ENCODE measurements at regions not wholly inside any gene's neighbourhood (a gene's known extent, or its start where the extent isn't known, plus 50 kb on each side); places are given as distances from the start of the nearest gene placed in this dataset.

DNA sequence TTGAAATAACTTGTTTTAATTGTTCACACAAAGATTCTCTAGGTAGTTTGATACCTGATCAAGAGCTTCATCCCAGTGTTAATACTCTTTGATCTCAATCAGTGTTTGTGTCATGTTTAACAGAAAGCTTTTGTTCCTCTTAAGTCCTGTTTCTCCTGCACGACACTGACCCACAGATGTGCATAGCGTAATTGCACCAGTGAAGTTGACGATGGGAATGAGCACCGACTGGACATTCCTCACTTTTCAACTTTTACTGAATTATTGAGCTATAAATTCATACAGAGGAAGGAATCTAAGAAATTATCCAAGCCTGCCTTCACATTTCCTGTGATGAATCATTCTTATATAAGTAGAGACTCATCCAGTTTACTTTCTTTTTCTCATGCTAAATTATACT is 878.7 kb upstream of the TENM3 start:
- Histone ChIP-seq H3K4me1 (ENCODE audit: insufficient read depth, low read length) (peaks cover 3% of the 10 kb centered on the region; the same call in 1 of the 2 replicates), H3K36me3 (ENCODE audit: insufficient read depth, low read length) (no peaks in the 10 kb centered on the region), H3K9ac (ENCODE audit: low read depth, low read length) (no peak overlapping the region), H3K4me3 (ENCODE audit: low read length) (no peak overlapping the region), H3K9me3 (ENCODE audit: insufficient read depth, low read depth, low read length) (no peaks in the 10 kb centered on the region), H3K27me3 (ENCODE audit: insufficient read depth, low read length) (no peaks in the 10 kb centered on the region), H3K27ac (ENCODE audit: low read depth, low read length) (no peak overlapping the region)
- 96% methylated on average over 4 of the region's 4 CpGs for WGBS

DNA sequence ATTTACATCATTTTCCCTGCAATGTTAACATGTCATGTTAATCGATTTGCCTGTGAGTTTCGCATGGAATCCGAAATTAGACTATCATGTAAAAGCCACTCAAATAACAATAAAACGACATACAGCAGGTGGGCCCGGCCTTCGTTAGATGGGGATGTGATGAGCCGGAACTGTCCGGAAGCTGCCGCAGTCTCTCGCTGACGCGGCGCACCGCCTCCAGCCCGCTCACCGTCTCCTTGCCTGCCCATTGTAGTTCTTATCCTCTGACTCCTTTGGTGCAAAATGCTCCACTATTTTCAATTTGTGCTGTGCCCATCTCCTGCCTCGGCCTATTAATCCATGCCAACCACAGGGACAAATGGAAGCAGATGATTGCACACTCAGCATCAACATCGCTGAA is 877.5 kb upstream of the TENM3 start:
- Histone ChIP-seq H3K27me3 (ENCODE audit: insufficient read depth, low read length) (no peaks in the 10 kb centered on the region), H3K36me3 (ENCODE audit: insufficient read depth, low read length) (no peaks in the 10 kb centered on the region), H3K9me3 (ENCODE audit: insufficient read depth, low read depth, low read length) (no peaks in the 10 kb centered on the region), H3K27ac (ENCODE audit: low read depth, low read length) (no peak overlapping the region), H3K4me3 (ENCODE audit: low read length) (no peak overlapping the region), H3K9ac (ENCODE audit: low read depth, low read length) (no peak overlapping the region), H3K4me1 (ENCODE audit: insufficient read depth, low read length) (peaks cover 3% of the 10 kb centered on the region; the same call in 1 of the 2 replicates)
- 97% methylated on average over 18 of the region's 18 CpGs for WGBS

- no peak overlapping the region for H3K4me3 ChIP-seq (ENCODE audit: low read length)
- no peak overlapping the region for H3K9ac ChIP-seq (ENCODE audit: low read depth, low read length)
- no peaks in the 10 kb centered on the region for H3K36me3 ChIP-seq (ENCODE audit: insufficient read depth, low read length)
- no peaks in the 10 kb centered on the region for H3K9me3 ChIP-seq (ENCODE audit: insufficient read depth, low read depth, low read length)
- H3K27me3 ChIP-seq (ENCODE audit: insufficient read depth, low read length) = no peaks in the 10 kb centered on the region
- WGBS = 70% methylated on average over 3 of the region's 3 CpGs
- peaks cover 11% of the 10 kb centered on the region; the same call in 1 of the 2 replicates for H3K4me1 ChIP-seq (ENCODE audit: insufficient read depth, low read length)
- H3K27ac ChIP-seq (ENCODE audit: low read depth, low read length) = no peak overlapping the region
Observed at GRCh38 chr4:181372014-181372413, 871.2 kb upstream of the TENM3 start.

- H3K27ac ChIP-seq (ENCODE audit: low read depth, low read length) = no peak overlapping the region
- H3K4me3 ChIP-seq (ENCODE audit: low read length) = no peak overlapping the region
Observed at GRCh38 chr4:181376058-181376457, 867.1 kb upstream of the TENM3 start.

GRCh38 chr4:181388061-181388460 is 855.1 kb upstream of the TENM3 start:
- no peaks in the 10 kb centered on the region for H3K36me3 ChIP-seq (ENCODE audit: insufficient read depth, low read length)
- H3K27me3 ChIP-seq (ENCODE audit: insufficient read depth, low read length) = no peaks in the 10 kb centered on the region
- H3K4me1 ChIP-seq (ENCODE audit: insufficient read depth, low read length) = no peaks in the 10 kb centered on the region
- H3K9me3 ChIP-seq (ENCODE audit: insufficient read depth, low read depth, low read length) = no peaks in the 10 kb centered on the region
- H3K4me3 ChIP-seq (ENCODE audit: low read length) = no peak overlapping the region
- H3K9ac ChIP-seq (ENCODE audit: low read depth, low read length) = no peak overlapping the region
- WGBS = no CpG with 5 or more reads among the region's 1 CpG
- H3K27ac ChIP-seq (ENCODE audit: low read depth, low read length) = no peak overlapping the region

More at GRCh38 chr4:181376058-181376457, 867.1 kb upstream of the TENM3 start:
- H3K9me3 ChIP-seq (ENCODE audit: insufficient read depth, low read depth, low read length) = 0 out of 2 replicates have a peak, but pooled peaks cover 2% of the 10 kb centered on the region
- H3K36me3 ChIP-seq (ENCODE audit: insufficient read depth, low read length) = no peaks in the 10 kb centered on the region
- H3K9ac ChIP-seq (ENCODE audit: low read depth, low read length) = no peak overlapping the region
- H3K27me3 ChIP-seq (ENCODE audit: insufficient read depth, low read length) = no peaks in the 10 kb centered on the region
- H3K4me1 ChIP-seq (ENCODE audit: insufficient read depth, low read length) = peaks cover 11% of the 10 kb centered on the region; the same call in 1 of the 2 replicates
- WGBS = 76% methylated on average over 7 of the region's 8 CpGs

DNA sequence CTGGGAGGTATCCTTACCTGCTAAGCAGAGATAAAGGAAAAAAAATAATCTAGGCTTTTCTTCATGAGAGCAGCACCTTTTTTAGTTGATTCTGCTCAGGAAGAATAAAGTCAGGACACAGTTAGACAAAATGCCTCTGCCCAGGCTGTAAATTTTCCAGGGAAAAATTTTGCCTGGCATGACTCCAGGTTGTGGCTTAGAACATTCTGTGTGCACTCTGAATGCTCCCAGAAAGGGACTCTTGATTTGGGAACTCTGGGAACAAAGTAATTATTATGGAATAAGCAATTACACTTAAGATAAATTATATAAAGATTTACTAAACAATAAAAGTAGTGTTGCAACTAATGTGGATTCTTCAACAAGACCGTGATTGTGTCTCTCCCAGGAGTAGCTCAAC is 826.2 kb upstream of the TENM3 start:
- Histone ChIP-seq H3K4me1 (ENCODE audit: insufficient read depth, low read length) (peaks cover 5% of the 10 kb centered on the region; the same call in 1 of the 2 replicates), H3K9ac (ENCODE audit: low read depth, low read length) (no peak overlapping the region), H3K27ac (ENCODE audit: low read depth, low read length) (no peak overlapping the region), H3K4me3 (ENCODE audit: low read length) (no peak overlapping the region), H3K9me3 (ENCODE audit: insufficient read depth, low read depth, low read length) (no peaks in the 10 kb centered on the region; the same call in 1 of the 2 replicates), H3K36me3 (ENCODE audit: insufficient read depth, low read length) (no peaks in the 10 kb centered on the region), H3K27me3 (ENCODE audit: insufficient read depth, low read length) (no peaks in the 10 kb centered on the region)
- 94% methylated on average over 1 of the region's 1 CpG for WGBS

GRCh38 chr4:181418496-181418895 is 824.7 kb upstream of the TENM3 start:
- Histone ChIP-seq H3K27me3 (ENCODE audit: insufficient read depth, low read length) (no peaks in the 10 kb centered on the region), H3K36me3 (ENCODE audit: insufficient read depth, low read length) (no peaks in the 10 kb centered on the region), H3K4me3 (ENCODE audit: low read length) (no peak overlapping the region), H3K9ac (ENCODE audit: low read depth, low read length) (no peak overlapping the region), H3K27ac (ENCODE audit: low read depth, low read length) (no peak overlapping the region), H3K4me1 (ENCODE audit: insufficient read depth, low read length) (peaks cover 5% of the 10 kb centered on the region; the same call in 1 of the 2 replicates), H3K9me3 (ENCODE audit: insufficient read depth, low read depth, low read length) (no peaks in the 10 kb centered on the region; the same call in 1 of the 2 replicates)
- 92% methylated on average over 8 of the region's 8 CpGs for WGBS

- Histone ChIP-seq H3K27ac (ENCODE audit: low read depth, low read length) (no peak overlapping the region), H3K27me3 (ENCODE audit: insufficient read depth, low read length) (no peaks in the 10 kb centered on the region), H3K9ac (ENCODE audit: low read depth, low read length) (no peak overlapping the region), H3K36me3 (ENCODE audit: insufficient read depth, low read length) (no peaks in the 10 kb centered on the region), H3K9me3 (ENCODE audit: insufficient read depth, low read depth, low read length) (no peaks in the 10 kb centered on the region), H3K4me1 (ENCODE audit: insufficient read depth, low read length) (no peaks in the 10 kb centered on the region), H3K4me3 (ENCODE audit: low read length) (no peak overlapping the region)
- WGBS = 95% methylated on average over 2 of the region's 2 CpGs
Observed at GRCh38 chr4:181420950-181421349, 822.3 kb upstream of the TENM3 start.

DNA sequence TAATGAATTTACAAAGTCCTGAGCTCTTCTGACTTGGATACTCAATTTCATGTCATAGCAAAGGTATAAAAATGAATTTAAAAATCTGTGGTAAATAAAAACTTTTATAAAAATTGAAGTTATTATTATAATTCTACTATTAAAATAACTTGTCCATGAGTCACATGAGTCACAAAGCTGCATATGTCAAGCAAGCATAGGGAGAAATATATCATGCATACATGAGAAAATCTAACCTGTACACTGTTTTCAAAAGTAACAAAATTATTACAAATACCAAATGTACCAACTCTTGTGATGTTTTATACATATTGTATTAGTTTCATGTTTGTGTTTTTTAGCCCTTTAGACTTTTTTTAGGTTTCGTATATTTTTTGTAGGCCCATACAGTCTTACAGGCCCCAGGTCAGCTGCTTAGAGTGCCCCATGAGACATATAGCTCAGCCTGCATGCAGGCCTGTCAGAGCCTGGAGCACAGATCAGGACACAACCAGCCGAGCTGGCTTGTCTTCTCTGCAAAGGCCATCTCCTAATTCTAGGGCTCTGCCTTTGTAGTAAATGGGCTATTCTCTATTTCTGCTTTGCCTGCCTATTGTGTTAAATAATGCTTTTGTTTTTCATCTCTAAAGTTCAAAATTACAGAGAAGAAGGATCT is 818.7 kb upstream of the TENM3 start:
- Histone ChIP-seq H3K4me3 (ENCODE audit: low read length) (no peak overlapping the region), H3K9me3 (ENCODE audit: insufficient read depth, low read depth, low read length) (no peaks in the 10 kb centered on the region), H3K9ac (ENCODE audit: low read depth, low read length) (no peak overlapping the region), H3K27ac (ENCODE audit: low read depth, low read length) (no peak overlapping the region), H3K4me1 (ENCODE audit: insufficient read depth, low read length) (no peaks in the 10 kb centered on the region), H3K27me3 (ENCODE audit: insufficient read depth, low read length) (no peaks in the 10 kb centered on the region), H3K36me3 (ENCODE audit: insufficient read depth, low read length) (no peaks in the 10 kb centered on the region)
- 93% methylated on average over 2 of the region's 2 CpGs for WGBS

DNA sequence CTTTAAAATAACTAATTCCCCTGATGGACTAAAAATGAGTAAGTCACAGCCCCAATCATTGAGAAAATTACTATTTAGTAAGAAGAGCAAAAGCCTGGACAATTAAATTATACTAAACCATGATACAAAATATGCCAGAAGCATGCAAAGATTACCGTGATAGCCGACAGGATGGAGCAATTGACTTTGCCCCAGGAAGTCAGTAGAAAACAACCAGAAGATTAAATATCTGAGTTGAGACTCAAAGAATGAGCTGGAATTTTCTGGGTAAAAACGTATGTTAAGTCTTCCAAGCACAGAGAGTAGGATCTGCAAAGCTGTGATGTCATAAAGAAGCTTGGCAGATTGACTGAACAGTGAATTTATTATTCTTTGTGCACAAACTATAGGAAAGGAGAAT is 816.1 kb upstream of the TENM3 start:
- Histone ChIP-seq H3K9me3 (ENCODE audit: insufficient read depth, low read depth, low read length) (no peaks in the 10 kb centered on the region), H3K36me3 (ENCODE audit: insufficient read depth, low read length) (no peaks in the 10 kb centered on the region), H3K9ac (ENCODE audit: low read depth, low read length) (no peak overlapping the region), H3K4me1 (ENCODE audit: insufficient read depth, low read length) (peaks cover 5% of the 10 kb centered on the region), H3K4me3 (ENCODE audit: low read length) (no peak overlapping the region), H3K27me3 (ENCODE audit: insufficient read depth, low read length) (no peaks in the 10 kb centered on the region), H3K27ac (ENCODE audit: low read depth, low read length) (no peak overlapping the region)
- WGBS = 93% methylated on average over 3 of the region's 3 CpGs

DNA sequence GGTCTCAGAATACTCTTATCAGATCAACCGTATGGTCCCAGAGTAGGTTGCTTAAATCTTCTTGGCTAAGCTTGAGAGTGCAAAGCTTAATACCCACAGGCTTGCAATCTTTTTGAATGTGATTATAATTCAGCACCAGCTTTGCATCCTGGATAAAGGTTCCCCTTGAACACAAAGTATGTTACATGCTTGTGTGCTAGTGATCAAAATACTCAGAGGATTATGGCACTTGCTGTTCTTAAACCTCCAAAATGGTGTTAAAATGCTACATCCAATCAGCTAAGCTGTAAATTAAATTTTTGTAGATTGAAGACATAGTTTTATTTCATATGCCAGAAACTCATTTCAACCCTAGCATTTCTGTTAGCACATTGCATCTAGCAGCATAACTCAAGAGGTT is 812.2 kb upstream of the TENM3 start:
- Histone ChIP-seq H3K9ac (ENCODE audit: low read depth, low read length) (no peak overlapping the region), H3K9me3 (ENCODE audit: insufficient read depth, low read depth, low read length) (no peaks in the 10 kb centered on the region), H3K4me1 (ENCODE audit: insufficient read depth, low read length) (peaks cover 13% of the 10 kb centered on the region), H3K4me3 (ENCODE audit: low read length) (no peak overlapping the region), H3K27ac (ENCODE audit: low read depth, low read length) (no peak overlapping the region), H3K36me3 (ENCODE audit: insufficient read depth, low read length) (no peaks in the 10 kb centered on the region), H3K27me3 (ENCODE audit: insufficient read depth, low read length) (no peaks in the 10 kb centered on the region)
- WGBS = 100% methylated on average over 1 of the region's 1 CpG

DNA sequence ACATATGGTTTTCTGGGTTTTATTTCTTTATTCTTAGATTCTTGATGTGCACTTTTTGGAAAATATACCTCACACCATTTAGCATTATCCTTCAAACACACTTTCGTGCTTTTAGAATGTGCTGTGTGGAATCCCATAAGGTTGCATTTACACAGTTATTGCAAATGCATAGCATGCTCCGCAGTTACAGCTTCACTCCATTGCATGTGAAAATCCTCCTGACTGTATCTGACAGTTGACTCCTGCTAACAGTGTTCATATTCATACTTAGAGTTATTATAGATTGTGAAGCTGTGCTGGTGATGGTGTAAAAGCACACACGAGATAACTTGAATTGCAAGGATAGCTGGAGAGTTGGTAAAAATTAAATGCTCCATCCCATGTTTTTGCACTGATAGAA is 811.5 kb upstream of the TENM3 start:
- 97% methylated on average over 3 of the region's 3 CpGs for WGBS
- H3K4me1 ChIP-seq (ENCODE audit: insufficient read depth, low read length) = peaks cover 13% of the 10 kb centered on the region
- no peaks in the 10 kb centered on the region for H3K27me3 ChIP-seq (ENCODE audit: insufficient read depth, low read length)

More for the DNA sequence above, 811.5 kb upstream of the TENM3 start:
- H3K9ac ChIP-seq (ENCODE audit: low read depth, low read length) = no peak overlapping the region
- H3K4me3 ChIP-seq (ENCODE audit: low read length) = no peak overlapping the region
- no peaks in the 10 kb centered on the region for H3K36me3 ChIP-seq (ENCODE audit: insufficient read depth, low read length)
- no peak overlapping the region for H3K27ac ChIP-seq (ENCODE audit: low read depth, low read length)
- H3K9me3 ChIP-seq (ENCODE audit: insufficient read depth, low read depth, low read length) = no peaks in the 10 kb centered on the region

All from HUES64 (cell line).